22Rv1 (cell line): ENCODE measurements at regions not wholly inside any gene's neighbourhood (a gene's known extent, or its start where the extent isn't known, plus 50 kb on each side); places are given as distances from the start of the nearest gene placed in this dataset.
"Not testable (repeated sequence)": the region's sequence is repeated elsewhere in the genome, so short reads cannot be mapped to it uniquely, and the experiment has no call there.

Experiments
- H3K27ac ChIP-seq: fragments of 450-650 bp; 2 replicates; pipeline ENCODE4 v1.5.1; 2017
- ZFX ChIP-seq: fragments of 450-650 bp; IDR thresholded peaks from 2 replicates; pipeline ENCODE4 v1.6.1; 2017; ENCODE audit warnings: antibody characterized with exemption, borderline replicate concordance
- TF ChIP-seq, protein P1 (sequence below): fragments of 450-650 bp; IDR thresholded peaks from 2 replicates; pipeline ENCODE4 v1.5.1; 2017; ENCODE audit warnings: mild to moderate bottlenecking

DNA sequence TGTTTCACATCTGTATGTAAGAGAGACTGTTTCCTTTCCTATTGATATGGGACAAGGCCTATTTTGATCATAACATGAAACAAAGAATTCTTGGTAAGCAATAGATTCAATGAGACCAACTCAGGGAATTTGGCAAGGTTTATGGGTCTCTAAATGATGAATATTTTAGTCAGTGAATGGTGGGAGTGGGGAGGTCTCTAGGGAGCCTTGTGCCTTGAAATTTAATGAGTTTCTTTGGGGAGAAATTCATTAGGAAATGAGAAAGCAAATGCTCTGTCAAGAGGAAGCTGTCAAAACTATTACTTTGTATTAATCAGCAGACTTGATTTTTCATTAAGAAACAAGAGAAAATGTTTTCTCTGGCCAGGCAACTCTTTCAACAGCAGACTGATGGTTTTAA is 921.7 kb upstream of the API5 start:
- no peak overlapping the region for H3K27ac ChIP-seq
- no peak for TF ChIP-seq ZFX
- TF ChIP-seq, protein P1, sequence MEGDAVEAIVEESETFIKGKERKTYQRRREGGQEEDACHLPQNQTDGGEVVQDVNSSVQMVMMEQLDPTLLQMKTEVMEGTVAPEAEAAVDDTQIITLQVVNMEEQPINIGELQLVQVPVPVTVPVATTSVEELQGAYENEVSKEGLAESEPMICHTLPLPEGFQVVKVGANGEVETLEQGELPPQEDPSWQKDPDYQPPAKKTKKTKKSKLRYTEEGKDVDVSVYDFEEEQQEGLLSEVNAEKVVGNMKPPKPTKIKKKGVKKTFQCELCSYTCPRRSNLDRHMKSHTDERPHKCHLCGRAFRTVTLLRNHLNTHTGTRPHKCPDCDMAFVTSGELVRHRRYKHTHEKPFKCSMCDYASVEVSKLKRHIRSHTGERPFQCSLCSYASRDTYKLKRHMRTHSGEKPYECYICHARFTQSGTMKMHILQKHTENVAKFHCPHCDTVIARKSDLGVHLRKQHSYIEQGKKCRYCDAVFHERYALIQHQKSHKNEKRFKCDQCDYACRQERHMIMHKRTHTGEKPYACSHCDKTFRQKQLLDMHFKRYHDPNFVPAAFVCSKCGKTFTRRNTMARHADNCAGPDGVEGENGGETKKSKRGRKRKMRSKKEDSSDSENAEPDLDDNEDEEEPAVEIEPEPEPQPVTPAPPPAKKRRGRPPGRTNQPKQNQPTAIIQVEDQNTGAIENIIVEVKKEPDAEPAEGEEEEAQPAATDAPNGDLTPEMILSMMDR = no peak

DNA sequence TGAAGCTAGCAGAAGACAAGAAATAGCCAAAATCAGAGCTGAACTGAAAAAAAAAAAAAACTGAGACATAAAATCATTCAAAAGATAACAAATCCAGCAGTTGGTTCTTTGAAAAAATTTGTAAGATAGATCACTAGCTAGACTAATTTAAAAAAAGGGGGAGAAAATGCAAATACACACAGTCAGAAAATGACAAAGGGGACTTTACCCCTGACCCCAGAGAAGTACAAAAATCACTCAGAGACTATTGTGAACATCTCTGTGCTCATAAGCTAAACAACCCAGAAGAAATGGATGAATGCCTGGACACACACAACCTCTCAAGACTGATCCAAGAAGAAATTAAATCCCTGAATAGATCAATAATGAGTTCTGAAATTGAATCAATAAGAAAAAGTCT is 914.3 kb upstream of the API5 start:
- no peak overlapping the region for H3K27ac ChIP-seq
- TF ChIP-seq, protein P1 = no peak
- no peak for TF ChIP-seq ZFX

GRCh38 chr11:42407341-42407740 is 904.5 kb upstream of the API5 start:
- 0 out of 2 replicates have a peak overlapping the region, but pooled peaks have one; percentile 16 for H3K27ac ChIP-seq

DNA sequence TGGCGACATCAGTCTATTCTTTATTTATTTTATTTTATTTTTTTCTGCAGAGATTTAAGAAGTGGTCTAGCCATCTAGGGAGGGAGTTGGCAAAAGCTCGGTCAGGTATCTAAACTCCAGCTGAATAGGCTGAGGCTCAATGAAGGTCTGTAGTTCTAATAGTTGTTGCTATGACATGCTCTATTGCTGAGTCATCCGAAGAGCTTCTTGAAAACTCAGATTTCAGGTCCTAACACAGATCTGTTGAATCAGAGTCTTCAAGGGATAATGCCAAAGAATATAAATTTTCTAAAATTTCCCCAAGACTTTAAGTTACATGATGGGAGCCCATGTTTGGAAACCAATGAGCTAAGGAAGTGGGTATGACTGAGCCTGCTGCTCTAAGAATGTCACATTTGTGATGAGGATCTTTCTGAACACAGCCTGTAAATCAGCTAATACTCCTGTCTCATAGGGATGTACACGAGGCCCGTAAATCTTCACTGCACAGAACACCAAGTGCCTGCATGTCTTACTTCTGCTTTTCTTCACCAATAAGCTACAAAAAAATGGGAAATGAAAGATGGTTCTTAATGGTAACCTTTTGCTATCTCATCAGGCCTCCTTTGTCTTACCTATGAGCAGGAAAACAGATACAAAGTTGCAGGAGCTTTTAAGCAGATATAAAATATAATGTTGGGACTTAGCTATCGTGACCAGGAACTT is 901.4 kb upstream of the API5 start:
- TF ChIP-seq ZFX = no peak
- TF ChIP-seq, protein P1 = no peak
- no peak overlapping the region for H3K27ac ChIP-seq

More at GRCh38 chr11:42407341-42407740, 904.5 kb upstream of the API5 start:
- TF ChIP-seq, protein P1 = peak; percentile 44
- no peak for TF ChIP-seq ZFX

DNA sequence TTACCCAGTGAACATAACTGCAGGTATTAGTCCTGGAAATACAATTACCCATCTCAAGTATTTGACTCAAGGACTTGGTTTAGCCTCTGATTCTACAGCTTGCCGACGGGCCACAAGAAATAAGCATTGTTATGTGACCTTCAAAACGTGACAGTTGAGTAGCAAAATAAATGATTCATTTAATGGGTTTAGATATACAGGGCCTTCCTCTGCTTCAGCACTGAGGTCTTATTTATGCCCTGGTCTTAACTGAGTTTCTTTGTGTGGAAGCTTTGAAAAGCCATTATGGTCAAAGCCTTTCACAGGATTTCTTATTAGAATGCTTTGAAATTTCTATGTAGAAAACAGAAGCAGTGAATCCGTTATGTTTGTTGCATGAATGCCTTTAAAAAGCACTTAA is 899.2 kb upstream of the API5 start:
- TF ChIP-seq, protein P1 = no peak
- no peak for TF ChIP-seq ZFX
- H3K27ac ChIP-seq = no peak overlapping the region

DNA sequence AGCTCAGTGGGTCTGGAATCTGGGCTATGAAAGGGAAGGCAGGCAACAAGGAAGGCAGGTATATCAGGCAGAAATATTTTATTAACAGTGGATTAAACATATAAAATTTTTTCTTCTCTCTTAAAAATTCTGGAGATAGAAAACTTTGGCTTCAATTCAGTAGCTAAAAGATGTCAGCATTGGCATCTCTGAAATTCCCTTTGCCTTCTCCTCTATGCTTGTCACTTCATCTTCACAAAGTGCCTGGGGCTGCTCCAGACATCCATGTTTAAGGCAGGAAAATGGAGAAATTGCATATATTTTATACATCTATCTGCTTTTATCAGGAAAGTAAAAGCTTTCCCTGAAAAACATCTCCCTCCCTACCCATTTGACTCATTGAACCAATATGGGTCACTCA is 894.1 kb upstream of the API5 start:
- H3K27ac ChIP-seq = no peak overlapping the region
- no peak for TF ChIP-seq ZFX
- TF ChIP-seq, protein P1 = no peak

DNA sequence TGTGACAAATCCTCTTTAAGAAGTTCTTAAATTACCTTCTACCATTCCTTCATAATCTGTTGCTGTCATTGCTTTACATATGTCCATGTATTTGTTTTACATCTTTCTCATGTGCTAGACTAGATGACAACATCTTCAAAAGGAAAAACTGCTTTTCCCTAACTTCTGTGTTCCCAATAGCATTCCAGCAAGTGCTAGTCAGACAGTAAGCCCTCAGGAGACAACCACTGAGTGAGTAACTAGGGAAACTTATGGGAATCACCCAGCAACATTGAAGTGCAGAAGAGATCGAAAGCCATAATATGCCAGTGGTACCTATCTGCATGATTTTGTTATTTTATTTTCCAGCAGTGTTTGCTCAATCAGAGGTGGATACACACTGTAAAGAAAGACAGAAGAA is 889.7 kb upstream of the API5 start:
- TF ChIP-seq, protein P1 = no peak
- no peak for TF ChIP-seq ZFX
- no peak overlapping the region for H3K27ac ChIP-seq

DNA sequence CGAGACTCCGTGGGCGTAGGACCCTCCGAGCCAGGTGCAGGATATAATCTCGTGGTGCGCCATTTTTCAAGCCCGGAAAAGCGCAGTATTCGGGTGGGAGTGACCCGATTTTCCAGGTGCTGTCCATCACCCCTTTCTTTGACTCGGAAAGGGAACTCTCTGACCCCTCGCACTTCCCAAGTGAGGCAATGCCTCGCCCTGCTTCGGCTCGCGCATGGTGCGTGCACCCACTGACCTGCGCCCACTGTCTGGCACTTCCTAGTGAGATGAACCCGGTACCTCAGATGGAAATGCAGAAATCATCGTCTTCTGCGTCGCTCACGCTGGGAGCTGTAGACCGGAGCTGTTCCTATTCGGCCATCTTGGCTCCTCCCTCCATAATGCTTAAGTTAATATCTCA is 876.9 kb upstream of the API5 start:
- not testable (repeated sequence) for H3K27ac ChIP-seq
